ENCODE measurements at regions not wholly inside any gene's neighbourhood (a gene's known extent, or its start where the extent isn't known, plus 50 kb on each side); places are given as distances from the start of the nearest gene placed in this dataset.
"Not testable (repeated sequence)": the region's sequence is repeated elsewhere in the genome, so short reads cannot be mapped to it uniquely, and the experiment has no call there.

GRCh38 chr5:100668511-100668910 lies 133.3 kb downstream of the FAM174A start:
- Mint-ChIP-seq H3K36me3 (ENCODE audit: low read depth) (no peaks in the 10 kb centered on the region), H3K4me3 (no peak overlapping the region), H3K27me3 (ENCODE audit: low read depth) (peaks cover 5% of the 10 kb centered on the region), H3K4me1 (no peaks in the 10 kb centered on the region), H3K27ac (no peak overlapping the region), H3K9me3 (peaks cover 7% of the 10 kb centered on the region)
- no peak for TF ChIP-seq CTCF (IDR thresholded peaks at IDR 0.05; ENCODE audit: unreplicated experiment in 3 of 3)

DNA sequence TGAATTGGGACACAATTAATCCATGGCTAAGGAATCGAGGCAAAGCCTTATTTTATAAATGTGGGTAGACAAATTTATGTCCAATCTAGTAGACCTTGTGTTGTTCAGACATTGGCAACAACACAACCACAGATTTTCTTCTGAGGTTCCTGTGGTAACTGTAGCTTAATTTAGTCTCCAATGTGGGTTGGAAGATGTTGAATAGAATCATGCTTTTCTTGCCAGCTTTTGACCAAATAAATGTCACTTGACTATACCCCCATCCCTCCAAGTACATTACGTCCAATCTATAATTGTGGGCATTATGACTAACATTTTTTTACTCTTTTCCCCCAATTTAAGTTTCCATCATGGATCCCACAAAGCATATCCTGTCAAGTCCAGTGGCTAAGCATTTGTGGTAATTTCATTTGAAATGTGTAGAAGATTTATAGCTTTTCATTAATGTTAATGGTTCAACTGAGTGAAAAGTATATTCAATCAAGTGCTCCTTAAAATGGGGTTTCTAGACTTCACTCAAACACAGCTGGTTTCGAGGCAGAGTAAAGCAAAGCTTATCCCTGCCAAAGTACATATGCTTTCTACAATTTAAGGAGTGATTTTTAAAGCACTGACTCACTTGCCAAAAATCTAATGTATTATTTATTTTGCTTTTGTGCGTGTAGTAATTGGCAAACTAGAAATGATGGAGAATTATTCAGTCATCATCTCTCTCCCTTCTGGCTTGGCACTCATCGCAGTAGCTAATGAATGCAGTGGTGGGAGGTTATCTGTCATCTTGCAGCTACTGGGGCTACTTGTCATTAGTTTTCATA lies 141.8 kb downstream of the FAM174A start:
- peak overlapping the region in 2 of 3 experiments; percentile 28 to 31 for H3K27ac Mint-ChIP-seq

DNA sequence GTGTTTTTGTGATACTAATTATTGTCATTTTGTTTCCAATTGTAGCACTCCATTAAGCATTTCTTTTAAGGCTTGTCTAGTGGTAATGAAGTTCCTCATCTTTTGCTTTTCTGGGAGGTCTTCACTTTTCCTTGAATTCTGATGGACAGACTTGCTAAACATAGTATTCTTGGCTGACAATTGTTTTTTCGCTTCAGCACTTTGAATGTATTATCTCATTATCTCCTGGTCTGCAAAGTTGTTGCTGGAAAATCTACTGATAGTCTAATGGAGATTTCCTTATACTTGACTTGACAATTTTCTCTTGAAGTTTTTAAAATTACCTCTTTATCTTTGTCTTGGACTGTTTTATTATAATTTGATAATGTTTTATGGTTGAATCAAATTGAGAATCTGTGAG lies 147.5 kb downstream of the FAM174A start:
- Mint-ChIP-seq H3K9me3 (peaks cover 34% of the 10 kb centered on the region), H3K27me3 (ENCODE audit: low read depth) (no peaks in the 10 kb centered on the region), H3K4me3 (no peak overlapping the region), H3K27ac (no peak overlapping the region), H3K4me1 (no peaks in the 10 kb centered on the region), H3K36me3 (ENCODE audit: low read depth) (no peaks in the 10 kb centered on the region)
- no peak for TF ChIP-seq CTCF (IDR thresholded peaks at IDR 0.05; ENCODE audit: unreplicated experiment in 3 of 3)

More for the DNA sequence above, 141.8 kb downstream of the FAM174A start:
- no peaks in the 10 kb centered on the region for H3K27me3 Mint-ChIP-seq (ENCODE audit: low read depth)
- no peak for TF ChIP-seq CTCF (IDR thresholded peaks at IDR 0.05; ENCODE audit: unreplicated experiment in 3 of 3)
- H3K4me1 Mint-ChIP-seq: no peaks in the 10 kb centered on the region
- H3K9me3 Mint-ChIP-seq: peaks cover 20% of the 10 kb centered on the region
- no peak overlapping the region for H3K4me3 Mint-ChIP-seq
- H3K36me3 Mint-ChIP-seq (ENCODE audit: low read depth): no peaks in the 10 kb centered on the region

DNA sequence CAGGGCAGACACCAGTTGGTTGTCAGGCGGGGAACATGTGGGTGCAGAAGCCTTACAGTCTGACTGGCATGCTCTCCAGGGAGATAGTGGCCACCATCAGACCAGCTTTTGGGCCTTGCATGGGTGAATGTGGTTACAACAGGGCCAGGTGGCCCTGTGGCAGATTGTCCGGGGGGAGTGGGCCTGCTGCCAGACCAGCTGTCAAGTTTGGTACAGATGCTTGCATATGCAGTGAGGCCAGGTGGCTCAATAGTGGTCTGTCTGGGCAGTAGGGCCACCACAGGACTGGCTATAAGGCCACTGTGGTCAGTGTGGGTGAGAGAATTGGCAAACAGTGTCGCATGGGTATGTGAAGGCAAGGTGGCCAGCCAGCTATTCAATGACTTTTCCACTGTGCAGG lies 148.7 kb downstream of the FAM174A start:
- H3K27ac Mint-ChIP-seq: no peak overlapping the region
- peaks cover 31% of the 10 kb centered on the region for H3K9me3 Mint-ChIP-seq
- no peaks in the 10 kb centered on the region for H3K36me3 Mint-ChIP-seq (ENCODE audit: low read depth)
- H3K4me3 Mint-ChIP-seq: no peak overlapping the region
- H3K4me1 Mint-ChIP-seq: no peaks in the 10 kb centered on the region
- no peak for TF ChIP-seq CTCF (IDR thresholded peaks at IDR 0.05; ENCODE audit: unreplicated experiment in 3 of 3)
- H3K27me3 Mint-ChIP-seq (ENCODE audit: low read depth): no peaks in the 10 kb centered on the region

DNA sequence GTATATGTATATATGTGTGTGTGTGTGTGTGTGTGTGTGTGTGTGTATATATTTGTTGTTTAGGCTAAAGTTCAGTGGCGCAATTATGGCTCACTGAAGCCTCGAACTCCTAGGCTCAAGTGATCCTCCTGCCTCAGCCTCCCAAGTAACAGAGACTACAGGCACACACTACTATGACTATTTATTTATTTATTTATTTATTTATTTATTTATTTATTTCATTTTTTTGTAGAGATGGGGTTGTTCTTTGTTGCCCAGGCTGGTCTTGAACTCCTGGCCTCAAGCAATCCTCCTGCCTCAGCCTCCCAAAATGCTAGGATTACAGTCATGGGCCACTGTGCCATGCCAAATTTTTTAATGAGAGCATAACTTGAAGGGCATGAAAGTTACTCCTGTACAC lies 149.9 kb downstream of the FAM174A start:
- H3K4me3 Mint-ChIP-seq; H3K27ac Mint-ChIP-seq; H3K4me1 Mint-ChIP-seq; H3K27me3 Mint-ChIP-seq (ENCODE audit: low read depth); H3K36me3 Mint-ChIP-seq (ENCODE audit: low read depth): not testable (repeated sequence)
- peaks cover 27% of the 10 kb centered on the region for H3K9me3 Mint-ChIP-seq

GRCh38 chr5:100688834-100689233 lies 153.7 kb downstream of the FAM174A start:
- not testable (repeated sequence) for H3K36me3 Mint-ChIP-seq (ENCODE audit: low read depth); H3K4me1 Mint-ChIP-seq; H3K4me3 Mint-ChIP-seq; H3K27me3 Mint-ChIP-seq (ENCODE audit: low read depth); H3K9me3 Mint-ChIP-seq; H3K27ac Mint-ChIP-seq

DNA sequence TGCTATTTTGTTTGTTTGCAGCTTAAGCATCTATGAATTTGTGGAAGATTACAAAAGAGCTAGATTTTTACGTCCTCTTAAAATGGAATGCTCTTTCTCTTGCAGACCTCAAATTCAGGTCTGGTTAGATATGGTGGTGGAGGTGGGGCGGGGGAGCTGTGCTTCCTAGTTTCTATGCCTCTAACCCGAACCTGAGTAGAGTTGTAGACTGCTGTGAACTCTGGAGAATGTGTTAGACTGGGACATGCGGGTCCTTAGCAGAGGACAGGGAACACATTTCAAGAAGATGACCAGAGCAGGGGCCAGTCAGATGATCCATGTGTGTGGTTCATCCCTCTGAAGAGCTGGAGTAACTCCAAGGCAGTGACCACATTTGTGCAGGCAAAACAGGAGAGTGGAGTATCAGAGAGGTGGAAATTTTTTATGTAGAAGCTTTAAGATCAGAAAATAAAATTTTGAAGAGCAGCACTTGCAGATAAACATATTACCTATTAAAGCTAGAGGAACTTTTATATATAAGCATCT lies 154.9 kb downstream of the FAM174A start:
- no peaks in the 10 kb centered on the region for H3K36me3 Mint-ChIP-seq (ENCODE audit: low read depth)

More for the DNA sequence above, 154.9 kb downstream of the FAM174A start:
- Mint-ChIP-seq H3K4me3 (no peak overlapping the region), H3K9me3 (no peaks in the 10 kb centered on the region), H3K27me3 (ENCODE audit: low read depth) (no peaks in the 10 kb centered on the region), H3K4me1 (no peaks in the 10 kb centered on the region), H3K27ac (peak overlapping the region in 1 of 3 experiments; percentile 52)
- no peak for TF ChIP-seq CTCF (IDR thresholded peaks at IDR 0.05; ENCODE audit: unreplicated experiment in 3 of 3)
